Peyer's patch (tissue), 4 donors: ENCODE measurements at regions not wholly inside any gene's neighbourhood (a gene's known extent, or its start where the extent isn't known, plus 50 kb on each side); places are given as distances from the start of the nearest gene placed in this dataset.

Experiments used
- DNase-seq, 3 donors: peaks; one replicate each; pipeline ENCODE4 v3.0.0-alpha.2; 2017 to 2019
- H3K27ac ChIP-seq, 4 donors: fragments of 200-600 bp; sonication (generic); one replicate each; pipeline ENCODE4 v1.5.1; 2016 to 2019
- H3K27me3 ChIP-seq, 2 donors: fragments of 200-600 bp; sonication (generic); one replicate each; pipeline ENCODE4 v1.5.1; 2019
- H3K36me3 ChIP-seq, 3 donors: fragments of 200-600 bp; sonication (generic); one replicate each; pipeline ENCODE4 v1.5.1; 2016 to 2019
- H3K4me1 ChIP-seq, 4 donors: fragments of 200-600 bp; sonication (generic); one replicate each; pipeline ENCODE4 v1.5.1; 2016 to 2019
- H3K4me3 ChIP-seq, 4 donors: fragments of 200-600 bp; sonication (generic); 1 replicate in 3 of 4; 2 replicates in 1 of 4; pipeline ENCODE4 v1.5.1; 2016 to 2019; ENCODE audit warnings: mild to moderate bottlenecking in 1 of 4
- H3K9me3 ChIP-seq, 4 donors: fragments of 200-600 bp; sonication (generic); one replicate each; pipeline ENCODE4 v1.5.1; 2016 to 2019; ENCODE audit warnings: mild to moderate bottlenecking in 1 of 4
- POLR2A ChIP-seq, 2 donors: fragments of 450-650 bp; IDR thresholded peaks; one replicate each; pipeline ENCODE4 v1.5.1; 2017; ENCODE audit warnings: antibody characterized with exemption in 2 of 2, mild to moderate bottlenecking in 2 of 2, moderate library complexity in 2 of 2
- TF ChIP-seq, protein P1 (sequence below), 6 experiments: fragments of 450-650 bp in 4 of 6; fragments of 200-600 bp in 2 of 6; sonication (generic) in 1 of 6; IDR thresholded peaks; one replicate each; pipeline ENCODE4 v1.5.1; 2017 to 2019; ENCODE audit warnings: antibody characterized with exemption in 6 of 6, mild to moderate bottlenecking in 3 of 6, moderate library complexity in 1 of 6

- no peak for DNase-seq
- no peak overlapping the region for H3K27ac ChIP-seq
- H3K9me3 ChIP-seq = no peaks in the 10 kb centered on the region
- no peaks in the 10 kb centered on the region for H3K4me1 ChIP-seq
- TF ChIP-seq, protein P1, sequence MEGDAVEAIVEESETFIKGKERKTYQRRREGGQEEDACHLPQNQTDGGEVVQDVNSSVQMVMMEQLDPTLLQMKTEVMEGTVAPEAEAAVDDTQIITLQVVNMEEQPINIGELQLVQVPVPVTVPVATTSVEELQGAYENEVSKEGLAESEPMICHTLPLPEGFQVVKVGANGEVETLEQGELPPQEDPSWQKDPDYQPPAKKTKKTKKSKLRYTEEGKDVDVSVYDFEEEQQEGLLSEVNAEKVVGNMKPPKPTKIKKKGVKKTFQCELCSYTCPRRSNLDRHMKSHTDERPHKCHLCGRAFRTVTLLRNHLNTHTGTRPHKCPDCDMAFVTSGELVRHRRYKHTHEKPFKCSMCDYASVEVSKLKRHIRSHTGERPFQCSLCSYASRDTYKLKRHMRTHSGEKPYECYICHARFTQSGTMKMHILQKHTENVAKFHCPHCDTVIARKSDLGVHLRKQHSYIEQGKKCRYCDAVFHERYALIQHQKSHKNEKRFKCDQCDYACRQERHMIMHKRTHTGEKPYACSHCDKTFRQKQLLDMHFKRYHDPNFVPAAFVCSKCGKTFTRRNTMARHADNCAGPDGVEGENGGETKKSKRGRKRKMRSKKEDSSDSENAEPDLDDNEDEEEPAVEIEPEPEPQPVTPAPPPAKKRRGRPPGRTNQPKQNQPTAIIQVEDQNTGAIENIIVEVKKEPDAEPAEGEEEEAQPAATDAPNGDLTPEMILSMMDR (IDR thresholded peaks at IDR 0.05) = no peak
- no peak for TF ChIP-seq POLR2A (IDR thresholded peaks at IDR 0.05)
- H3K27me3 ChIP-seq = no peaks in the 10 kb centered on the region
- no peaks in the 10 kb centered on the region for H3K36me3 ChIP-seq
- no peak overlapping the region for H3K4me3 ChIP-seq
These were observed 118.6 kb downstream of the SYF2 start for GRCh38 chr1:25113731-25114130.

DNA sequence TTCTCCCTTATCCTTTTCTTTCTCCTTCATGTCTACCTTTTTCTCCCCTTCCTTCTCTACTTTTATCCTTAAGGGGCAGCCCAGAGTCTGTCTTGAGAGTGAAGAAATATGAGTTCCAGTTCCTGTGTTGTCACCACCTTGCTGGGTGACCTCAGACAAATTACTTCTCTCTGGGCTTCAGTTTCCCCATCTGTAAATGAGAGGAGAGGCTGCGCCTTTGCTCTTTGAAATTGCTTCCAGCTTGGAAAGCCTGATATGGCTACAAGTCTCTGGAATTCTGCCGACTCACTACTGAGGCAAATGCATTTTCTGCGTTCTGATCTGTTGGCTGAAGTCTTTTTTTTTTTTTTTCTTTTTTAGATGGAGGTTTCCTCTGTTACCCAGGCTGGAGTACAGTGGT is 119.2 kb downstream of the SYF2 start:
- H3K4me3 ChIP-seq = no peak overlapping the region

GRCh38 chr1:25112400-25112799 is 119.9 kb downstream of the SYF2 start:
- DNase-seq = no peak
- TF ChIP-seq POLR2A (IDR thresholded peaks at IDR 0.05) = no peak
- no peak overlapping the region for H3K4me3 ChIP-seq
- no peaks in the 10 kb centered on the region for H3K36me3 ChIP-seq
- no peaks in the 10 kb centered on the region for H3K4me1 ChIP-seq
- H3K27me3 ChIP-seq = no peaks in the 10 kb centered on the region
- no peak overlapping the region for H3K27ac ChIP-seq
- no peaks in the 10 kb centered on the region for H3K9me3 ChIP-seq

More for the DNA sequence above, 119.2 kb downstream of the SYF2 start:
- TF ChIP-seq POLR2A (IDR thresholded peaks at IDR 0.05) = no peak
- TF ChIP-seq, protein P1 (IDR thresholded peaks at IDR 0.05) = no peak
- no peak for DNase-seq
- no peaks in the 10 kb centered on the region for H3K9me3 ChIP-seq
- no peaks in the 10 kb centered on the region for H3K27me3 ChIP-seq
- H3K4me1 ChIP-seq = no peaks in the 10 kb centered on the region
- H3K27ac ChIP-seq = no peak overlapping the region
- no peaks in the 10 kb centered on the region for H3K36me3 ChIP-seq

DNA sequence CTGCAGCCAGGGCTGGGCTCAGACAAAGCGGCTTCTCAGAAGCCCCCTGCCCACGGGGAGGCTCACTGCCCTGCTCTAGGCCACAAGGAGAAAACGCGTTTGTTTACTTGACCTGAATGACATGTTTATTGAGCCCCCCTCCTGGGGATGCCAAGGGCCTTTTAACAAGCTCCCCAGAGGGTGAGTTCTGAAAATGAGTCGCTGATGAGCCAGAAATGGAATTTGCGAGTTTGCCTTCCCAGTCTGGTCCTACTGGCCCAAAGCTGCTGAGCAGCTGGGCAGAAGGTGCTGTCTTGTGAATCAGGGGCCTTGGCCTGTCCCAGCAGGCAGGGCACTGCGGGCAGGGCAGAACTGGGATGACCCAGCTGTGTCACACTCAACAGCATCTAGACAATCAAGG is 120.6 kb downstream of the SYF2 start:
- no peak for DNase-seq
- Histone ChIP-seq H3K27me3 (no peaks in the 10 kb centered on the region), H3K27ac (no peak overlapping the region), H3K4me1 (no peaks in the 10 kb centered on the region), H3K36me3 (no peaks in the 10 kb centered on the region), H3K9me3 (no peaks in the 10 kb centered on the region), H3K4me3 (no peak overlapping the region)
- TF ChIP-seq POLR2A (IDR thresholded peaks at IDR 0.05) = no peak
- TF ChIP-seq, protein P1 (IDR thresholded peaks at IDR 0.05) = no peak

DNA sequence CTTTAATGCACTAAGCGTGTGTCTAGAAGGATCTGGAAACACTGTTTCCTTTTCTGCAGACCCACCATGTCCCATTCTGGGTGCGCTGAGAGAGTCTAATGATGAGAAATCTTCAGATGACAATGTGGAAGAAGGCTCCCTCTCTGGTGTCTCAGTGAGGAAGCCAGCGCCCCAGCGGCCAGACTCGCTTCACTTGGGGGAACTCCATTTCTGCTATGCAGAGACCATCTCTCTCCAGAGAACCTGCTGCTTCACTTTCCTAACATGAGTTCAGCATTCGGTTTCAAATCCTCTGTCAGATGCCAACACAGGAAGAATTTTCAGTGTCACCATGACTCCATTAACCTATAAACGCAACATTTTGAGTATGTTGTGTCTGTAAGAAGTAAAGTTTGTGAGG is 121.8 kb downstream of the SYF2 start:
- H3K4me3 ChIP-seq = no peak overlapping the region
- no peak for DNase-seq
- TF ChIP-seq, protein P1 (IDR thresholded peaks at IDR 0.05) = no peak
- TF ChIP-seq POLR2A (IDR thresholded peaks at IDR 0.05) = no peak
- no peaks in the 10 kb centered on the region for H3K27me3 ChIP-seq
- H3K4me1 ChIP-seq = no peaks in the 10 kb centered on the region
- H3K36me3 ChIP-seq = no peaks in the 10 kb centered on the region
- H3K27ac ChIP-seq = no peak overlapping the region
- H3K9me3 ChIP-seq = no peaks in the 10 kb centered on the region

DNA sequence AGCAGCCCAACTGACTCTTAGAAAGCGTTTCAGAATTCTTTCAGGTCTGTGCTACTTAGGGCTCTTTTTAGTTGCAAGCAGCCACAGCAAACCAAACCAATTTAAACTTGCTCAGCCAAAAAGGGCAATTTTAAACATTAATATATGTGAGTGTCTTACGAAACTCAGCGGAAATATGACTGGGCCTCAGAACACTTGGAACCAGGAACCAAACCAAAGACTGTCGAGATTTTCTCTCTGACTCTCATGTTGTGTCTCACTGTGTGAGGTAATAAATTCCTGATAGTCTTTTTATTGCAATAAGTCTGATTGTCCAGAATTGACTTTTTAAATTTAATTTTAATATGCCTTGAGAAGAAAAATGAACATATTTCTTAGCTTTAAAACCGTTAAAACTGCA is 122.3 kb downstream of the SYF2 start:
- no peak for DNase-seq
- no peaks in the 10 kb centered on the region for H3K36me3 ChIP-seq
- H3K4me1 ChIP-seq = no peaks in the 10 kb centered on the region
- H3K4me3 ChIP-seq = no peak overlapping the region
- TF ChIP-seq, protein P1 (IDR thresholded peaks at IDR 0.05) = no peak
- no peak for TF ChIP-seq POLR2A (IDR thresholded peaks at IDR 0.05)
- H3K9me3 ChIP-seq = no peaks in the 10 kb centered on the region
- H3K27ac ChIP-seq = no peak overlapping the region
- H3K27me3 ChIP-seq = no peaks in the 10 kb centered on the region
